NCI-H2107 treated with DMSO at 0.1 percent for 48 hours (cell line): ENCODE measurements at regions not wholly inside any gene's neighbourhood (a gene's known extent, or its start where the extent isn't known, plus 50 kb on each side); places are given as distances from the start of the nearest gene placed in this dataset.
A peak's percentile ranks its signal among the peaks of the same experiment; 100 is the strongest.
"Not testable (repeated sequence)": the region's sequence is repeated elsewhere in the genome, so short reads cannot be mapped to it uniquely, and the experiment has no call there.

Experiments
- DNase-seq: peaks from one replicate; lab custom pipeline; 2025; ENCODE audit not compliant: unreplicated experiment; lab: John Stamatoyannopoulos, UW

- DNase-seq, result no peak
Measured at GRCh38 chr4:18695733-18696527, 674.4 kb upstream of the LCORL start.

GRCh38 chr4:18691431-18692200 lies 670.1 kb upstream of the LCORL start:
- no peak for DNase-seq

GRCh38 chr4:18690291-18690955 lies 668.9 kb upstream of the LCORL start:
- no peak for DNase-seq

GRCh38 chr4:18689308-18690115 lies 668.0 kb upstream of the LCORL start:
- DNase-seq, result peak; percentile 28

DNA sequence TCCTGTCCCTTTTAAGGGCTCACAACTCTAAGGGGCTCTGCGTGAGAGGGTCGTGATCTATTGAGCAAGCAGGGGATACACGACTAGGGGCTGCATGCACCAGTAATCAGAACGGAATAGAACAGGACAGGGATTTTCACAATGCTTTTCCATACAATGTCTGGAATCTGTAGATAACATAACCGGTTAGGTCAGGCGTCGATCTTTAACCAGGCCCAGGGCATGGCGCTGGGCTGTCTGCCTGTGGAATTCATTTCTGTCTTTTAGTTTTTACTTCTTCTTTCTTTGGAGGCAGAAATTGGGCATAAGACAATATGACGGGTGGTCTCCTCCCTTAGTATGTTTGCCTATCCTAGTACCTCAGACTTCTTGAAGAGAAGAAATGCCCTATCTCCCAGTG lies 666.8 kb upstream of the LCORL start:
- not testable (repeated sequence) for DNase-seq

DNA sequence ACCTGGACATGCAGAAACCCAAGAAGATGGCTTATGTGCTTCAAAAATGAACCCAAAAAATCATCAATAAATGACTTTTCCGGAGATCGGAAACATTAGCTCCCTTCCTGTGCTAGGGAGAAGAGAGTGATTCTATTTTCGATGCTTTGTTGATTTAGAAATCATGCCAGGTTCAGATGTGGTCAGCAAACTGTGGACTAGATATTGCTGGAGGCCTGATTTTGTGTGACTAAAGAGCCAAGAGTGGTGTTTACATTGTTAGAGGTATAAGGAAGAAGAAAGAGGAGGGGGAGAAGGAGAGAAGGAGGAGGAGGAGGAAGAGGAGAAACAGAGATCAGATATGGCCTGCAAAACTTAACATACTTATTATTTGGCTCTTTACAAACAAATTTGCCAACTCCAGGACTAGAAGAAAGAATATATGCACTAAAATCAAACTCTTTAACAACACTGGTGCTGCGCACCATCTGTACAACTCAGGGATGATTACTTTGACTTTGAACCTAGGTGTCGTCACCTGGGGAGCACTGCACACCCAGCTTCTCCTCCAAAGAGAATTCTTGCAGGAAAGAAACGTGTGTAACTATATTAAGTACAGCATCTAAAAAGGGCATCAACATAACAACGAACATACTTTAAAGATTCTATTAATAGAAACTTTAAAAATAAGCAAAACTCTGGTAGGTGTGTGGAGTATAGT lies 664.9 kb upstream of the LCORL start:
- no peak for DNase-seq

- no peak for DNase-seq
Measured at GRCh38 chr4:18684932-18685331, 663.4 kb upstream of the LCORL start.

- no peak for DNase-seq
Measured at GRCh38 chr4:18676526-18676915, 655.0 kb upstream of the LCORL start.

- DNase-seq, result no peak
Measured at GRCh38 chr4:18675586-18676525, 654.3 kb upstream of the LCORL start.

- no peak for DNase-seq
Measured at GRCh38 chr4:18670034-18670433, 648.5 kb upstream of the LCORL start.

- DNase-seq, result no peak
Measured at GRCh38 chr4:18669390-18669789, 647.8 kb upstream of the LCORL start.

GRCh38 chr4:18666322-18666721 lies 644.8 kb upstream of the LCORL start:
- DNase-seq, result no peak

DNA sequence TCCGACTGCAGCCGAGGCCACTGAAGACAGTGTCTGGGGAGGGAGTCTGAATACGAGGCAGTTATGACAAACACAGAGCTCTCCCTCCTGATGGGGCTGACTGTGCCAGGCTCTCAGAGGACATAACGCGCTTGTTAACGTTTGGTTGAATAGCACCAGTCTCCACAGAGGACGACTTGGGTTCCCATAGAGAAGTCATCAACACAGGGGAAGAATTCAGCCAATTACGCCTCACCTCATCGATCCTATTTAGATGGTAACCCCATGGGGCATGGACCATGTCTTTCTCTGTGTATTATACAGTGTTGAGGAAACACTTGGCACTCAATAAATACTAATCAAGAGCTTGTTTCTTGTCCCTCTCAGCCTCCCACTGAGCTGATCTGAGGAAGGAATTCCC lies 642.6 kb upstream of the LCORL start:
- DNase-seq, result no peak

- DNase-seq, result no peak
Measured at GRCh38 chr4:18645351-18645750, 623.8 kb upstream of the LCORL start.

GRCh38 chr4:18641334-18641733 lies 619.8 kb upstream of the LCORL start:
- DNase-seq, result no peak

GRCh38 chr4:18638031-18638430 lies 616.5 kb upstream of the LCORL start:
- DNase-seq, result no peak

DNA sequence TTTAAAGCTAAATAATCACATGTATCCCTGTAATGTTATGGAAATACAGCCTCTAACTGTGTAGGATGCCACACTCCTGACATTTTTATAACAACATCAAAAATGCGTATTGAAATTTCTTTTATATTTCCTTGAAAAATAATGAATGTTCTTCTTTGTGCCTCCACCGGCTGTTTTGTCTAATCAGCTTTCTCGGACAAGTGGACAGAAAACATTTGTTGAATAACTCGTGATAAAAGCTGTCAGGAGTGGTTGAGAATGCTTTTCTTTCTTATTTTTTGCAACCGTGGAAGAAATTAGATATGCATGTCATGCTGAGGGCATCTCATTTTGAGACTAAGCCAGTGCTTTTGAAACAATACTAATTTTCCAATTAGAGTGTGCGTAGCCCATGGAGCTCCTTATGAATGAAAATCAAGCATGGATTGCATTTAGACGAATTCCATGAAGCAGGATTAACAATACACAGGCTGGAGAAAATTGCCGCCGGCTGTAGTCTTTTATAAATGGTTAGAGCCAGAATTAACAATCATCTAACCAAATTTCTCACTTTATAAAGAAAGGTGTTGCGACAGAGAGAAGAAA lies 614.5 kb upstream of the LCORL start:
- DNase-seq, result no peak

DNA sequence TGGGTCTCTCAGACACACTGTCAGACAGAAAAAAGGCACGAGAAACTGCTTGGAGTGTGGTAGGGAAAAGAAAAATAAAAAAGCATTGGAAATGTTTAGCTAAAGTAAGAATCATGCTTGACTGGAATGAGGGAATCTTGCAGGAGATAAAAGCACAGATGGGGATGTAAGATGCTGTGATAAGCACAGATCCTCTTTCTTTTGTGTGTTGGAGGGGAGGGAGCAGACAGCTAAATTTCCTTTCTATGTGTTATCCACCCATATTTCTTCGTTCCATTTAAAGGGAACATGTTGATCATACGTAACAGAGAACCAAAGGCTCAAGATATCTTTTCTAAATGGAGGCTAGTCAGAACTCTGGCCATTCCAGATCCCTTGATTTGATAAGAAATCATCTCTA lies 614.0 kb upstream of the LCORL start:
- DNase-seq, result no peak

- DNase-seq, result no peak
Measured at GRCh38 chr4:18631586-18631985, 610.0 kb upstream of the LCORL start.
